Vagina (tissue), 2 donors: ENCODE measurements at regions not wholly inside any gene's neighbourhood (a gene's known extent, or its start where the extent isn't known, plus 50 kb on each side); places are given as distances from the start of the nearest gene placed in this dataset.

Experiments
- POLR2A ChIP-seq, 2 donors: fragments of 450-650 bp; IDR thresholded peaks; one replicate each; pipeline ENCODE4 v1.6.1; 2017; ENCODE audit warnings: antibody characterized with exemption in 2 of 2, mild to moderate bottlenecking in 2 of 2, moderate library complexity in 2 of 2
- TF ChIP-seq, protein P1 (sequence below), 3 experiments: fragments of 450-650 bp in 2 of 3; fragments of 200-600 bp in 1 of 3; sonication (generic) in 1 of 3; IDR thresholded peaks; one replicate each; pipeline ENCODE4 v1.5.1; 2017 to 2019; ENCODE audit warnings: antibody characterized with exemption in 3 of 3, mild to moderate bottlenecking in 2 of 3, moderate library complexity in 2 of 3

GRCh38 chr13:64568748-64569147 lies 2661.4 kb downstream of the PCDH9 start:
- TF ChIP-seq, protein P1, sequence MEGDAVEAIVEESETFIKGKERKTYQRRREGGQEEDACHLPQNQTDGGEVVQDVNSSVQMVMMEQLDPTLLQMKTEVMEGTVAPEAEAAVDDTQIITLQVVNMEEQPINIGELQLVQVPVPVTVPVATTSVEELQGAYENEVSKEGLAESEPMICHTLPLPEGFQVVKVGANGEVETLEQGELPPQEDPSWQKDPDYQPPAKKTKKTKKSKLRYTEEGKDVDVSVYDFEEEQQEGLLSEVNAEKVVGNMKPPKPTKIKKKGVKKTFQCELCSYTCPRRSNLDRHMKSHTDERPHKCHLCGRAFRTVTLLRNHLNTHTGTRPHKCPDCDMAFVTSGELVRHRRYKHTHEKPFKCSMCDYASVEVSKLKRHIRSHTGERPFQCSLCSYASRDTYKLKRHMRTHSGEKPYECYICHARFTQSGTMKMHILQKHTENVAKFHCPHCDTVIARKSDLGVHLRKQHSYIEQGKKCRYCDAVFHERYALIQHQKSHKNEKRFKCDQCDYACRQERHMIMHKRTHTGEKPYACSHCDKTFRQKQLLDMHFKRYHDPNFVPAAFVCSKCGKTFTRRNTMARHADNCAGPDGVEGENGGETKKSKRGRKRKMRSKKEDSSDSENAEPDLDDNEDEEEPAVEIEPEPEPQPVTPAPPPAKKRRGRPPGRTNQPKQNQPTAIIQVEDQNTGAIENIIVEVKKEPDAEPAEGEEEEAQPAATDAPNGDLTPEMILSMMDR (IDR thresholded peaks at IDR 0.05), result no peak
- no peak for TF ChIP-seq POLR2A (IDR thresholded peaks at IDR 0.05)
